Muscle of back (tissue), 3 donors: ENCODE measurements at regions not wholly inside any gene's neighbourhood (a gene's known extent, or its start where the extent isn't known, plus 50 kb on each side); places are given as distances from the start of the nearest gene placed in this dataset.
"Not testable (repeated sequence)": the region's sequence is repeated elsewhere in the genome, so short reads cannot be mapped to it uniquely, and the experiment has no call there.

Experiments
- DNase-seq, 3 donors: peaks; one replicate each; pipeline versions ENCODE4 v3.0.0 to v3.0.0-alpha.2; 2013

DNA sequence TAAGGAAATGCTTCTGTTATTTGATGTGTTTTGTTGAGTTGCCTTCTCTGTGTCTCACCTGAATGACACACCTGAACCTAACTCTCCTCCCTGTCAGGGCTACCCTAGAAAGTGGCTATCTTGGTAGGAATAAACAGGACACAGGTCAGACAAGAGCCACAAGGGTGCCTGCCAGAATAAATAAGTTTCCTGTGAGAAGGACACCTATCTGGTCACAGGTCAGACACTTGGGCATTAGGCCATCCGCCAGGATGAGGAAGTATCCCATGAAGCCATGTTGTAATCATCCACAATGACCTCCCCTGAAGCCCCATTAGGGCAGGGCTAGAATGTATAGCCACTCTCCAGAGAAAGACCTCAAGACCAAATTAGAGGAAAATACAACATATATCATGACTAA is 318.8 kb downstream of the ZNF674 start:
- no peak for DNase-seq

DNA sequence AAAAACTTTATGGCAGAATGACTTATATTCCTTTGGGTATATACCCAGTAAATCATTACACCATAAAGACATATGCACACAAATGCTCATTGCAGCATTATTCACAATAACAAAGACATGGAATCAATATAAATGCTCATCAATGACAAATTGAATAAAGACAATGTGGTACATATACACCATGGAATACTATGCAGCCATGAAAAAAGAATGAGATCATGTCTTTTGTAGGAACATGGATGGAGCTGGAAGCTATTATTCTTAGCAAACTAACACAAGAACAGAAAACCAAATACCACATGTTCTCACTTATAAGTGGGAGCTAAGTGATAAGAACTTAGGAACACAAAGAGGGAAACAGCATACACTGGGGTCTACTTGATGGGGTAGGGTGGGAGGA is 321.7 kb downstream of the ZNF674 start:
- DNase-seq: not testable (repeated sequence)

DNA sequence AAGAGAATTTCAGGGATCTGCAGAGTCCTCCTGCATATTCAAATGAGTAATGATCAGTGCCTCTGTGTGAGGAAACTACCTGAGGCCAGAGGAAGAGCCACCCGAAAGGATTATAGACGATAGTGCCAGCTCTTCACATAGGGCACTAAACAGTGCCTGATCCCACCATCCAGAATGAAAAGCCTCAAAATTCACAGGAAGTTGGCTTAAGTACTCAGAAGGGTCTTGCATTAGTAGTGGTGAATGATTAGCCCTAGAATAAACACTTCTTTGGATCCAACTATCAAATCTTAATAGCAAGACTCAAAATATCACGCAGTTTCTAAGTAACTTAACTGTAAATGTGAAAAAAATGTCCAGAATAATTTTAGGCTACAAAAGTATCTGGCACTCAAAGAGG is 324.4 kb downstream of the ZNF674 start:
- no peak for DNase-seq

DNA sequence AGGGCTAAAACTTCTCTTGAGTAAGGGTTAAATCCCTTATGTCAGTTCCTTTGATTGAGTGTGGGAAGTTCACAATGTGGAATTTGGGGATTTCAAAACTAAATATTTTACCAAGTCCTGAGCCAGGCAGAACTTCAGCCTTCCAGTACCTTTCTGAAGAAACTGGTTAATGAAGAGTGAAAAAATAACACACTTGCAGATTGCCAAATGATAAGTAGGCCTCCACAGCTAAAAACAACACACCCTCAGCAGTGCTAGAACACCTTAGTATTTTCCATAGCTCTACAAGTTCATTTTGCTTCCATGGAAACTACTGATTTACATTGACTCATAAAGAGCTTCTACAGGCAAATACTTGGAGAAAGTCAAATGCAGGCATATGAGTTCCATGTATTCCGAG is 326.8 kb downstream of the ZNF674 start:
- no peak for DNase-seq

DNA sequence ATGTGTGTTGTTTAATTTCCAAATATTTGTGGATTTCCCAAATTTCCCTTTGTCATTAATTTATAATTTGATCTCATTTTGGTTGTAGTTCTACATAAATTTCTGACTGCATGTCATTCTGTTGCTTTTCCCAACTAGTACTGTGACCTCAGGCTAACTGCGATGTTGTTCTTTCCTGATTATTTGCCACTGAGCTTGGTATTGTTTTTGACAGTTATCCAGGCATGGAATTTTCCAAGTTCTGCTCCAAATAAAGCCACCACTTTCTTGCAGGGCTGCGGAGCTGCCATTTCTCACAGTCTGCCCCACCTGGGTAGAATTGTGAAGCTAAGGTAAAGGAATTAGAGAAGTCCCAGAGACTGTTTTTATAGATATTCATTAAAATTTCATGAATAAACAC is 328.8 kb downstream of the ZNF674 start:
- no peak for DNase-seq

DNA sequence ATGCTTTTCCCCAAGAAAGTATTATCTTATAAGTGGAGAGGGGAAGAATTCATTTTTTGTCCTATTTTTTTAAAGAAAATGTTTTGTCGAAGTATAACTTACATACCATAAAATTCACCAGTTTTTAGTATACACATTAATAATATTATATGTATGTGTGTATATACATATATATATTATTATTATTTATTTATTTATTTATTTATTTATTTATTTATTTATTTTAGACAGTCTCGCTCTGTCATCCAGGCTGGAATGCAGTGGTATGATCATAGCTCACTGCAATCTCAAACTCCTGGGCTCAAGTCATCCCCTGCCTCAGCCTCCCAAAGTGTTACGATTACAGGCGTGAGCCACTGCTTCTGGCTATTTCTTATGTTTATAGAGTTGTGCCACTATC is 334.1 kb downstream of the ZNF674 start:
- DNase-seq: no peak

DNA sequence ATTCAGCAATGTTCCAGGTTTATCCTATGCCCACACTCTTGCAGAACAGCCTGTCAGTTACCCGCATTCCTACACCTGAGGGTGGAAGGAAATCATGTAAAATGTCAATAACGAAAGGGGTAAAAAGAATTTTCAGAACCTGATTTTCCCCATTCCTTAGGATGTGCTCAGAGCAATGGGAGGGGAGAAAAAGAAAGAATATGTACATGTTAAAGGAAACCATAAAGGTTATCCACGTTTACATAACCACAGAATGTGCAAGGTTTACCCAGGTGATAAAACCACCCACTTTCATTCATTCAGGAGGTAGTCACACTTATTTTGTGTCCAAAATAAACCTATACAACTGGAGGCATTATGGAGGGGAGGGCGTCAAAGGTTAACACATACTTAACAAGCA is 335.5 kb downstream of the ZNF674 start:
- DNase-seq: no peak

DNA sequence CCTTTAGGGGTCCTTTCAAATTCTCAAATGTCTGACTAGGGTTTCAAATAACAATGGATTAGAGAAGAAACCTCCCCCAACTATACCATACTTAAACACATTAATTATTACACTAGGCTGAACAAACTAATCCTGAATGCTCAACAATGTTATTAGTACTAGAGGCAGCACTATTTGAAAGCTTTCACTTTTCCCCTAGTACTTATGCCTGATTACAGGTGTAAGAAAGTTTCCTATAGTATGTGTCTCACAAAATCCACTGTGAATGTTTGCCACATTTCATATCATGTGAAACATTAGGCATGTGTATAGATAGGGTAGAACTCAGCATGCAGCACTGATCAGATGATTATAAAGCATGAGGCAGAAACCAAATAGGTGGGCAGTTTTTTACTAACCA is 336.2 kb downstream of the ZNF674 start:
- DNase-seq: no peak

DNA sequence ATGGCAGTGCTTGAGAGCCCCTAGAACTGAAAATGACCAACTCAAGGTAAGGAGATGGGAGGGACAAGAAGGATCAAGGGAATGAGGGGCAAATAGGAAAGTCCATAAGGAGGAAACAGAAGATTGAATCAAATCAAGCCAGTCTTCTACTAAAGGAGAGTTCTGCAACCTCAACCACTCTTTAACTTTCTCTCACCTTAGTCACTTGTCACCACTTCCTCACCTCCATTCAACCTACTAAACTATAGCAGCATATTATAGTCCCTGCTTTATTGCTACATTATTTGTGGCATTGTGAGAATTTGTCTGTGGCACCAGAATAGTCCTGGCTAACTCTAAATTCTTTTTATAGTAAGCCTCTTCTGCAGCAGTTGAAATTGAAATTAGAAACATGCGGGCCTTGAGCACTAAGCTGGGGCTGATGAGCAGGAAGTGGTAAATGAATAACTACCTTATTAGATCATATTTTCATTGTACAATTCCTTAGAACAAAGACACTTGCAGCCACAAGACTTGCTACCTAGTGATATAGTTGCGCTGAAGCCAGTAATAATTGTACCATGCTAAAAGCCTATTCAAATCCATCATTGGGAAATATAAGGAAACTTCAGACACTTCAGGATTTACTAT is 336.9 kb downstream of the ZNF674 start:
- DNase-seq: peak in 1 of 3 donors; percentile 26

DNA sequence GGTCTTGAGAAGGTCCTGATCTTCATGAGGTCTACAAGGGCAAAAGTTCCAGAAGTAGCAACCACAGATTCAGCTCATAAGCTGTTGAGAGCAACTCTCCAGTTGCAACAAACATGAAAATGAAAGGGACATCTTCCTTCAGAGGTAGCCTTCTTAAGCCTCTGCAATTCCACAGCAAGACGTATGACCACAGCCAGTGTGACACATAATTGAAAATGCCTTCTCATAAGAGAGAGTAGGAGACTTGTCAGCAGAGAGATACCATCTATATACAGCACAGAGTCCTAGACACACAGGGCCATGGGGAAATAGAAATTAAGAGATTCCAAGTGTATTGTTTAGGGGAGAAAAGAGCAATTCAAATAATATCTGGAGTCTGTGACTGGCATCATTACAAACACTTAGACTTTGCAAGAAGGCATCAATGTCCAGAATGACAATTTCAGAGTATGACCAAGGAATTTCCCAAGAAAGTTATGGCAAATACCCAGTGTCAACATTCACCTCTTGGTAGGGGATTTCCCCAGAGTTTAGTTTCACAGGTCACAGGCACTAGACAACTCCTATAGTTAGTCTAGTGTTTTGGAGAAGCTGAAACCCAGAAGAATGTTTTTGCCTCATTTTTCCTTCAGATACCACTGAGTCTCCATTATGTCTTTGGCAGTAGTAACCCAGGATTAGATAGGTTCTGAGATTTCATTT is 340.3 kb downstream of the ZNF674 start:
- no peak for DNase-seq

DNA sequence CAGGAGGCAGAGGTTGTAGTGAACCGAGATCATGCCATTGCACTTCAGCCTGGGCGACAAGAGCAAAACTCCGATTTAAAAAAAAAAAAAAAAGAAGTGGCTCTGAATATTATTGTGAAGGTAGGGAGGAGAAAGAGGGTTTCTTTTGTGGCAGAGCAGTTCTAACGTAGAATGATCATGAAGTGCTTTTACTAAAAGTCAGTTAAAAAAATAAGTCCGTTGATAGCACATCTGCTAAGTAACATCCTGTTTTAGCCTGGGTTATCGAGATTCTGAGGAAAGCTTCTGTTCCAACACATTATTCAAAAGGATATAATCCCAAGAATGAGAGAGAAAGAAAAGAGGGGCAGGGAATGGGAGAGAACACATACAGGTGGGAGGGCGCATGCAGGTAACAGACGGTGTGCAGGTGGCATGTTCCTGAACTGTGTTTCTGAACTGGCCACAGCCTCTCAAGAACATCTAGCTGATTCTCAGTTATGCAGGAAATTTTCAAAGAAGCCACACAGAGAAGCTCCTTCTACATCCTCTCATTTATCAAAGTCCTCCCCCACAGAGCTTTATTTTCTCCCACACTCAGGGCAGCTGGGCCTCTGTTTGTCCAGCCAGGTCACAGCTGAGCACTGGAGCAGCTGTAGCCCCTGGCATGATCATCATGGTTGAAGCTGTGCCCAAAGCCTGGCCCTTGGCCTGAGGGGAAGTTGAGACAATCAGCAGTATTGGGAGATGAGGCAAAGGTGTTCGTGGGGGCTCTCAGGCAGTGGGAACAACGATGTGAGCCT is 342.3 kb downstream of the ZNF674 start:
- DNase-seq: peak in 2 of 3 donors; percentile 2 to 3

DNA sequence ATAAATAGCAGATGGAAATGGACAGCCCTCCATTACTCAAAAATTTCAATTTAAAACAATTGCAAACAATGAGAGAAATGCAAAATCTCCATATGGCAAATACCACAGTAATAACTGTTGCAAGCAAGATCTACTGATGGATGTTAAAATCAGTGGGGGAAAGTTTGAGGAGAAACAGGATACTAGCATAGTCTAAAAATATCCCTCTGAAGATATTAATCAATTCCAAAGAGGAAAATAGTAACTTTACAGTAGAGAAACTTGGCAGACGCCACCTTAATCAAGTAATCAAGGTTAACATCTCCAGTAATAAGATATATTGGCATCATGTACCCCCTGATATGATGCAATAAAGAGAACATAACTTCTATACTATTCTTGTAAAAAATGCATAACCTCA is 344.8 kb downstream of the ZNF674 start:
- peak in 1 of 3 donors; percentile 6 for DNase-seq

DNA sequence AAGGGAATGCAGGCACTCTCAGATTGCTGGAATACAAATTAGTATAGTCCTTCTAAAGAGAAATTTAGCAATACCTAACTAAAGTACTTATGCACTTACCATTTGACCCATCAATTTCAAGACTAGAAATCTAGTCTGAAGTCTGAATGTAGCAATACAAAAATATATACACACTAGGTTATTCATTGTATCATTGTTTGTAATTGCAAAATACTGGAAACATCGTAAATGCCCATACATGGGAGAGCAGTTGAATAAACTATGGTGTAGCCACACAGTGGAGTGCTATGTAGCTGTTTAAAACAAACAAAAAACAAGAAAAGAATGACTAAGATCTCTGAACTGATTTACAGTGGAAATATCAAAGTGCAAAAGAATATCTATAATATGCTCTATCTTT is 346.4 kb downstream of the ZNF674 start:
- DNase-seq: no peak

DNA sequence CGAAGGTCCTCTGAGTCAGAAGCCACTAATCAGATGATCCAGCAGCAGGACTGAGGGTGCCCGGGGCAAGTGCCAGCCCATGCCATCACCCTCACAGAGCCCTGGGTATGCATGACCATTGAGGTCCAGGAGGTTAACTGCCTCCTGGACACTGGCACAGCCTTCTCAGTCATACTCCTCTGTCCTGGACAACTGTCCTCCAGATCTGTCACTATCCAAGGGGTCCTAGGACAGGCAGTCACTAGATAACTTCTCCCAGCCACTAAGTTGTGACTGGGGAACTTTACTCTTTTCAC is 358.5 kb downstream of the ZNF674 start:
- not testable (repeated sequence) for DNase-seq

DNA sequence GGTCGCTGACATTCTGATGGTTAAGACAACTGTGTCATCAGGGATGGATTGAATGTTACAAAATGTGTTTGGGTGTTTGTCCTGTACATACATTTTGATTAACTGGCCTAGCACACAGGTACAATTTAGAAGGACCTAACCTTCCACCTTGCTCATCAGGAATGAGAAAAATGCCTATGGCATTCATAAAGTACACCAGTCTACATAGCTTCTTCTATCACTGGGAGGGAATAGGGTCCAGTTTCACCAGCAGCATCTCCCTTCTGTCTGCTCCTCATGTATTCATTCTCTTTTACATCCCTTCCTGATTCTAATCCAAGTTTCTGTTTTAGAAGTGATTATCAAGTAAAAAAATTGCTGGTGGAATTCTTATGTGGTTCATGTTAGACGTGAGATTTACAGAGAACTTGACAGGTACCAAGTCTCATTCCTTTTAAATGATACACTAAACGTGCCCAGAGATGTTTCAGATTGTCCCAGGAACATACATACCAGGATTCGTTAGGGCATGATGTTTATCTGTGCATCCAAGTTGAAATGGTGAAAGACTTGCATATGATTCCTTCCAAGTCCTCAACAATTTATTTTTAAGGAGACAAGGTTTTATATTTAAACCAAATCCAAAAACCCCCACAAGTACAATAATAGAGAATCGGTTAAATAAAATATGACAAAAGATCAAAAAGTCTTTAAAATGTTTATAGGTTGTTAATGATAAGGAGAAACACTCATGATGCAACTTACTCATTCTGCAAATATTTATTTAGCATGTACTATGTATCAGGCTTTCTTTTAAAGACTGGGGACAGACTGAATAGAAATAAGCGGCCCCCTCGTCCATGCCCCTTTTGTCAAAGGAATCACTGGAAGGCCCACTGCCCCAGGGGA is 359.1 kb downstream of the ZNF674 start:
- no peak for DNase-seq

DNA sequence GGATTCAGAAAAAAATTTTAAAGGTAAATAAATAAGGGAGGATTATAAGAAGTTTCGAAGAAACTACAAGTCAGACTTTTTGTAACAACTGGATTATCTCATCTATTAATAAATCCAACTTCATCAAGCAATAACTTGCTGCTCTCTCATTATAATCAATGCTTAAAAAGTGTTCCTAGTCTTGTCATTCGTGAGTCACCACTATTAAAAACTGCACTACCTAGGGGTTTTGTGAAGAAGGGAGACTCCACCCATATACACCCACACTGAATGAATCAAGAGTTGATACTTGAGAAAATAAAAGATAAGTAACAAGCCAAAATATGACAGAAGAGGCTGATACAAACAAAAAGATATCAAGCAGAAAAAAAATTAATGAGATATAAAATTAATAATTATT is 360.5 kb downstream of the ZNF674 start:
- no peak for DNase-seq

DNA sequence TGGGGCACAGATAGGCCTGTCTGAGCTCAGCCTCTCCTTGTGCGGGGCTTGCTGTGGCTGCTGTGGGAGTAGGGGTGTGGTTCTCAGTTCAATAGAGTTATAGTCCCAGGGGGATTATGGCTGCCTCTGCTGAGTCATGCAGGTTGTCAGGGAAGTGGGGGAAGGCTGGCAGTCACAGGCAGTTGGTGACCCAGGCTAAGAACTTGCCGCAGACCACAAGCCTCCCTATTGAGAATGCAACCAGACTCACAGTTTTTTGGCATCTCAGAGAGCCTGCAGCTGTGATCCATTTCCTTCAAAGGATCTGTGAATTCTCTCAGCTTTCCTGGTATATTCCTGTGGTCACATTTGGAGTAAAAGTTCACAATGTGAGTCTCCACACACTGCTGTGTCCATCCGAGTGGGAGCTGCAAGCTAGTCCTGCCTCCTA is 364.9 kb downstream of the ZNF674 start:
- DNase-seq: peak in 2 of 3 donors; percentile 1 to 77

DNA sequence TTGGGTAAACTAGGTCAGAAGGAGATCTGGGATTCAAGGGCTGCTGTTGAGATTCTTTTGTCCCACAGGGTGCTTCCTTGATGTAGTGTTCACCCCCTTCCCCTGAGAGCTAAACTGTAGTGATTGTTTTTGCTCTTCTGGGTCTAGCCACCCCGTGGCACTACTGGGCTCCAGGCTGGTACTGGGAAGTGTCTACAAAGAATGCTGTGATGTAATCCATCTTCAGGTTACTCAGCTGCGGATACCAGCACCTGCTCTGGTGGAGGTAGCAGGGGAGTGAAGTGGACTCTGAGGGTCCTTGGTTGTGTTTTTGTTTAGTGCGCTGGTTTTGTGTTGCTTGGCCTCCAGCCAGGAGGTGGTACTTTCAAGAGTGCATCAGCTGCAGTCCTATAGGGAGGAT is 365.5 kb downstream of the ZNF674 start:
- DNase-seq: no peak

DNA sequence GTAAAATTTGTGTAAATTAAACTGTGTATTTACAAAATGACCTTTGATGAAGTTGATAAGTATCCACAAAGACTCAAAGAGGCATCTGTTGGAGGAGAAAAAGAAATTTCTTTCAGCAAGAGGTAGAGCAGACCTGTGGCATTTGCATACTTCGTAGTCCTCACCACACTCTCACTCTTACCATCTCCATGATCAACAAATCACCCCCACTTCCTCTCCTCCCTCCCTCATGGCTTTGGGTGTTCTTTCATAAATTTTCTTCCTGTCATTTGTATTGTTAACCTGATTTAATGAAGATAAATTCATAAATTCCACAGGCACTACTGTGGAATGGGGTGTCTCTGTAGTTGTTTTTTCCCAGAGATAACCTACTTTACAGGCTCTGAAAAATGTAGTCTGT is 366.5 kb downstream of the ZNF674 start:
- no peak for DNase-seq

DNA sequence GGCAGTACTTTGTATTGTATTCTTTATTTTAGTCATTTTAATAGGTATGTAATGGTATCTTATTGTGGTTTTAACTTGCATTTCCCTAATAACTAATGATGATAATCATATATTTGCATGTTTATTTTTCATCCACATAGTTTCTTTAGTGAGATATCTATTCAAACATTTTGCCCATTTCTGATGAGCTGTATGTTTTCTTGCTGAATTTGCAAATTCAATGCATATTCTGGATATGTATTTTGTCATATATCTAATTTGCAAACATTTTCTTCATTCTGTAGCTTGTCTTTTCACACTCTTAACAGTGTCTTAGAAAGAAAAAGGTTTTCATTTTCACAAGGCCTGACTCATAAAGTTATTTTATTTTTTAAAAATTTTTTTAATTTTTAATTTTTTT is 372.1 kb downstream of the ZNF674 start:
- no peak for DNase-seq

DNA sequence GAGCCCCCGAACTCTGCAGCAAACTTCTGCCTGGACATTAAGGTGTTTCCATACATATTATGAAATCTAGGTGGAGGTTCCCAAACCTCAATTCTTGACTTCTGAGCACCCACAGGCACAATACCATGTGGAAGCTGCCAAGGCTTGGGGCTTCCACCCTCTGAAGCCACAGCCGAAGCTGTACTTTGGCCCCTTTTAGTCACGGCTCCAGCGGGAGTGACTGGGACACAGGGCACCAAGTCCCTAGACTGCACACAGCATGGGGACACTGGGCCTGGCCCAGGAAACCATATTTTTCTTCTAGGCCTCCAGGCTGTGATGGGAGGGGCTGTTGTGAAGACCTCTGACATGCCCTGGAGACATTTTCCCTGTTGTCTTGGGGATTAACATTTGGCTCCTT is 373.8 kb downstream of the ZNF674 start:
- not testable (repeated sequence) for DNase-seq

DNA sequence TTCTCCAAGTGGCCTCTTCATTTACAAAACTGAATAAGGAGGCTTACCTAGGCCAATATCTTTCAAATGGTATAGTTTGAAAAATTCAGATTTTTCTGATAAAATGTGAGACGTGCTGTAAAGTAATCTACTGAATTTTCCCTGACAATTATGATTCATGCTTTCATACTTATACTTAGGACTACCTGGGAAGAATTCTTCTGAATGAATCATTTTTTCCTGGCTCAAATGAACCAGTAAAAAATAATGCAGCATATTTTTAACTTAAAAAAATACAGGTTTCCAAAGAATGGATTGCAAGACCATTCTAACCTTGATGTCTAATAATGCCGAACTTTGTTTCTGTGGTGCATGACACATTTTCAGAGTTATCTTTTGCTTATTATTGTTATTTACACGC is 375.4 kb downstream of the ZNF674 start:
- no peak for DNase-seq
